CD4-positive, alpha-beta T cell treated with Interleukin-17A for 1 hour (primary cell): ENCODE measurements at regions not wholly inside any gene's neighbourhood (a gene's known extent, or its start where the extent isn't known, plus 50 kb on each side); places are given as distances from the start of the nearest gene placed in this dataset.

Source experiments
- DNase-seq: peaks from one replicate; pipeline ENCODE4 v3.0.0-alpha.2; 2020

- peak; percentile 68 for DNase-seq
Observed at GRCh38 chr14:32254952-32255679, 52.0 kb upstream of the RNU6-8 start.

GRCh38 chr14:32255789-32256188 is 52.7 kb upstream of the RNU6-8 start:
- DNase-seq: no peak

- no peak for DNase-seq
Observed at GRCh38 chr14:32256576-32256975, 53.5 kb upstream of the RNU6-8 start.

GRCh38 chr14:32258336-32258993 is 55.4 kb upstream of the RNU6-8 start:
- no peak for DNase-seq

- no peak for DNase-seq
Observed at GRCh38 chr14:32259368-32260013, 56.4 kb upstream of the RNU6-8 start.

DNA sequence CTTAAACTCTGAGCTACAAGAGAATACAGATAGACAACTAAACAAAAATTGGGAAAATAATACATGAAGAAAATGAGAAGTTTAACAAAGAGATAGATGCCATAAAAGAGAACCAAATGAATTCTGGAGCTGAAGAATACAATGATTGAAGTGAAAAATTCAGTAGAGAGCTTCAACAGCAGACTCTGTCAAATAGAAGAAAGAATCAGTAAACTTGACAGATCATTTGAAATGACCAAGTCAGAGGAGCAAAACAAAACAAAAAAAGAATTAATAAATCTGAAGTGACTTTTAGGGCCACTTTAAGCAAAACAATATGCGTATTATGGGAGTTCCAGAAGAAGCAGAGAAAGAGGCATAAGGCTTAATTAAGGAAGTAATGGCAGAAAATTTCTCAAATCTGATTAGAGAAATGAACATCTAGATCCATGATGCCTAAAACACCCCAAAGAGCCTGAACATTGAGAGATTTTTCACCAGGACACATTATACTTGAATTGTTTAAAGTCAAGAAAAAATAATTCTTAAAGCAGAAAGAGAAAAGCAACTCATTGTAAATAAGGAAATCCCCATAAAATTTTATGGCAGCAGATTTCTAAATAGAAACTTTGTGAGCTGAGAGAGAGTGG is 61.0 kb upstream of the RNU6-8 start:
- DNase-seq: no peak

- DNase-seq: no peak
Observed at GRCh38 chr14:32265584-32265983, 62.5 kb upstream of the RNU6-8 start.

DNA sequence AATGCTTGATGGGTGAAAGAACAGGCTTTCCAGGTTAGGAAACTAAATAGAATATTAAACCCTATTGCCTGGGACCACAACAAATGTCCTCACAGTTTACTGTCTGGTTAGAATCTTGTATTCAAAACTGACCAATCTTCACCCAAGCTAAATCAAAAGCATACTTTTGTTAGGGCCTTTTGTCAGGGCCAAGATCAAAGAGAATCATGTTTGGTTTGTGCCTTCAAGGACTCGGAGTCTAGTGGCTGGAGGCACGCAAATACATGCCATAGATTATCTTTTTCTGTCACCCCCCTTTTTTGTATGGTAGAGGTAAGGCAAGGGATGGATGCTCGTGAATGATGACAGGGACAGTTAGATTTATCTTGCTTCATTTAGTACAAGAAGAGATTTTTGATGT is 51.1 kb upstream of the AKAP6 start:
- no peak for DNase-seq
